Activated CD8-positive, alpha-beta T cell treated with anti-CD3 and anti-CD28 coated beads for 36 hours (primary cell): ENCODE measurements at regions not wholly inside any gene's neighbourhood (a gene's known extent, or its start where the extent isn't known, plus 50 kb on each side); places are given as distances from the start of the nearest gene placed in this dataset.

Experiments used
- ATAC-seq: fragments of 200-7000 bp; cut with Tn5 transposase; one replicate; pipeline ENCODE4 v1.10.0; 2021; ENCODE audit warnings: mild to moderate bottlenecking, moderate library complexity
- CTCF ChIA-PET: fragments of 350-600 bp; sonication (Branson Sonifier 250); formaldehyde crosslinking; loops from one replicate; lab custom pipeline; 2021; ENCODE audit warnings: antibody characterized with exemption; lab: Charles Lee
- POLR2A ChIA-PET: fragments of 350-600 bp; sonication (Branson Sonifier 250); formaldehyde crosslinking; loops from one replicate; lab custom pipeline; 2021; ENCODE audit warnings: antibody characterized with exemption; lab: Charles Lee
- DNase-seq: peaks from one replicate; pipeline ENCODE4 v3.0.0-alpha.2; 2020
- H3K27ac Mint-ChIP-seq: one replicate; pipeline ENCODE4 v1.8.0; 2021; ENCODE audit warnings: mild to moderate bottlenecking, mixed read lengths
- H3K27me3 Mint-ChIP-seq: one replicate; pipeline ENCODE4 v1.8.0; 2021; ENCODE audit warnings: mixed read lengths
- H3K36me3 Mint-ChIP-seq: one replicate; pipeline ENCODE4 v1.8.0; 2021; ENCODE audit warnings: low read depth, mixed read lengths
- H3K4me1 Mint-ChIP-seq: one replicate; pipeline ENCODE4 v1.8.0; 2021; ENCODE audit warnings: low read depth, mixed read lengths
- H3K4me3 Mint-ChIP-seq: one replicate; pipeline ENCODE4 v1.8.0; 2021; ENCODE audit warnings: mild to moderate bottlenecking, moderate library complexity, mixed read lengths
- H3K9me3 Mint-ChIP-seq: one replicate; pipeline ENCODE4 v1.8.0; 2021; ENCODE audit warnings: mixed read lengths
- intact Hi-C: fragments of 100-400 bp; cut with micrococcal nuclease; formaldehyde crosslinking; loops from one replicate; pipeline ENCODE4 v1.10.0; 2022
- TF ChIP-seq, protein P1 (sequence below): fragments of 200-600 bp; IDR thresholded peaks from one replicate; pipeline ENCODE4 v1.8.0; 2022; ENCODE audit warnings: antibody characterized with exemption, mild to moderate bottlenecking

- Mint-ChIP-seq H3K4me3 (no peak overlapping the region), H3K27me3 (no peaks in the 10 kb centered on the region), H3K36me3 (no peaks in the 10 kb centered on the region), H3K9me3 (no peaks in the 10 kb centered on the region), H3K4me1 (no peaks in the 10 kb centered on the region), H3K27ac (no peak overlapping the region)
- intact Hi-C loops, result no loop called here
- ATAC-seq, result no peak
- DNase-seq, result no peak
- ChIA-PET POLR2A (no interaction called here), CTCF (no interaction called here)
- TF ChIP-seq, protein P1, sequence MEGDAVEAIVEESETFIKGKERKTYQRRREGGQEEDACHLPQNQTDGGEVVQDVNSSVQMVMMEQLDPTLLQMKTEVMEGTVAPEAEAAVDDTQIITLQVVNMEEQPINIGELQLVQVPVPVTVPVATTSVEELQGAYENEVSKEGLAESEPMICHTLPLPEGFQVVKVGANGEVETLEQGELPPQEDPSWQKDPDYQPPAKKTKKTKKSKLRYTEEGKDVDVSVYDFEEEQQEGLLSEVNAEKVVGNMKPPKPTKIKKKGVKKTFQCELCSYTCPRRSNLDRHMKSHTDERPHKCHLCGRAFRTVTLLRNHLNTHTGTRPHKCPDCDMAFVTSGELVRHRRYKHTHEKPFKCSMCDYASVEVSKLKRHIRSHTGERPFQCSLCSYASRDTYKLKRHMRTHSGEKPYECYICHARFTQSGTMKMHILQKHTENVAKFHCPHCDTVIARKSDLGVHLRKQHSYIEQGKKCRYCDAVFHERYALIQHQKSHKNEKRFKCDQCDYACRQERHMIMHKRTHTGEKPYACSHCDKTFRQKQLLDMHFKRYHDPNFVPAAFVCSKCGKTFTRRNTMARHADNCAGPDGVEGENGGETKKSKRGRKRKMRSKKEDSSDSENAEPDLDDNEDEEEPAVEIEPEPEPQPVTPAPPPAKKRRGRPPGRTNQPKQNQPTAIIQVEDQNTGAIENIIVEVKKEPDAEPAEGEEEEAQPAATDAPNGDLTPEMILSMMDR, result no peak
These were observed 398.0 kb upstream of the MEIS1 start for GRCh38 chr2:66036948-66037347.

GRCh38 chr2:66034467-66034866 lies 400.5 kb upstream of the MEIS1 start:
- no peak overlapping the region for H3K4me3 Mint-ChIP-seq
- TF ChIP-seq, protein P1, result no peak
- no peak for DNase-seq
- ChIA-PET POLR2A (no interaction called here), CTCF (no interaction called here)
- H3K9me3 Mint-ChIP-seq, result no peaks in the 10 kb centered on the region
- no peaks in the 10 kb centered on the region for H3K27me3 Mint-ChIP-seq
- intact Hi-C loops, result no loop called here
- H3K36me3 Mint-ChIP-seq, result no peaks in the 10 kb centered on the region
- ATAC-seq, result no peak
- no peak overlapping the region for H3K27ac Mint-ChIP-seq
- H3K4me1 Mint-ChIP-seq, result no peaks in the 10 kb centered on the region

DNA sequence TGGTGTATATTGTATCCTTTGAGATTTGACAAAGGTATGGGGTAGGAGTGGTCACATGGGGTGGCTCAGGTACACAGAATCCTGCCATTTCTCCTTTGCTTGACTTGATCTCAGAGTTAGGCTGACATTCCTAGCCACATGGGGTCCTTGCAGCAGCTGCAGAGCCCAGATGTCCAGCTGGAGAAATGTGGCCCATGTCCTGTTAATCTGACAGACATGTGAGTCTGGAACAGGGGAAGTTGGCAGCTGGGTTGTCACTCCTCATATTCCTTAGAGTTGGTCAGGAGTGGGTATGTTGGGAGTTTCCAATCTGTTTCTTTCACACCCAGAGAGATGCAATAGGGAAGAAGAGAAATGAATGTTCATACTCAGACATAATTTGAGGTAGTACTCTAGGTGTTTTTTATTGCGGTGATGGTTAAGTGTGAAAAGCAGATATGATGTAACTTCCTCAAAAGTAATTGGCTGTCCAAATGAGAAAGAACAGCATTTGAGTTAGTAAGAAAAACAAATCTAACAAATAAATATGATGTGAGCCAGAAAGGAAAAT lies 402.6 kb upstream of the MEIS1 start:
- no peak for DNase-seq
- Mint-ChIP-seq H3K27me3 (no peaks in the 10 kb centered on the region), H3K4me1 (no peaks in the 10 kb centered on the region), H3K4me3 (no peak overlapping the region), H3K9me3 (no peaks in the 10 kb centered on the region), H3K36me3 (no peaks in the 10 kb centered on the region), H3K27ac (no peak overlapping the region)
- TF ChIP-seq, protein P1, result no peak
- POLR2A ChIA-PET, result no interaction called here
- intact Hi-C loops, result no loop called here
- CTCF ChIA-PET, result no interaction called here
- no peak for ATAC-seq

- TF ChIP-seq, protein P1, result no peak
- no peaks in the 10 kb centered on the region for H3K4me1 Mint-ChIP-seq
- intact Hi-C loops, result no loop called here
- DNase-seq, result no peak
- H3K27ac Mint-ChIP-seq, result no peak overlapping the region
- ChIA-PET CTCF (no interaction called here), POLR2A (no interaction called here)
- no peaks in the 10 kb centered on the region for H3K27me3 Mint-ChIP-seq
- ATAC-seq, result no peak
- H3K4me3 Mint-ChIP-seq, result no peak overlapping the region
- H3K36me3 Mint-ChIP-seq, result no peaks in the 10 kb centered on the region
- no peaks in the 10 kb centered on the region for H3K9me3 Mint-ChIP-seq
These were observed 403.7 kb upstream of the MEIS1 start for GRCh38 chr2:66031236-66031635.

DNA sequence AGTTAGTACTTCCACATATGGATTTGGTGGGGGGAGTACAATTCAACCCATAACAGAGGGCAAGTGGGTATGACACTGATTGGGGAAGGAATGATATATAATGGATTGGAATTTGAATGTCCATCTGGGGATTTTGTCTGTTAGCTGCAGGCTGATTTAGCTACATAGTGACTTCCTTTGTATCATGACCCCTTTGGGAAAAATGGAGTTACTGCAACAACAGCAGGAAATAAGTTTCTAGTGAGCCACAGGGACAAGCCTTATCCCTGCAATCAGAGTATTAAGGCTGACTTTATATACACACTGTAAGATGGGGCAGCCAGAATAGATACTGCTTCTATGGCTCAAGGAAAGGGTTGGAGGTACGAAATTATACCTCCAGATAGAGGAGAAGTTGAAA lies 404.4 kb upstream of the MEIS1 start:
- ATAC-seq (no peak), DNase-seq (no peak)
- POLR2A ChIA-PET, result no interaction called here
- no peaks in the 10 kb centered on the region for H3K9me3 Mint-ChIP-seq
- TF ChIP-seq, protein P1, result no peak
- H3K4me3 Mint-ChIP-seq, result no peak overlapping the region
- no peak overlapping the region for H3K27ac Mint-ChIP-seq
- H3K4me1 Mint-ChIP-seq, result no peaks in the 10 kb centered on the region
- no peaks in the 10 kb centered on the region for H3K36me3 Mint-ChIP-seq
- CTCF ChIA-PET, result no interaction called here
- intact Hi-C loops, result no loop called here
- H3K27me3 Mint-ChIP-seq, result no peaks in the 10 kb centered on the region
